CD8-positive, alpha-beta memory T cell (primary cell): ENCODE measurements at regions not wholly inside any gene's neighbourhood (a gene's known extent, or its start where the extent isn't known, plus 50 kb on each side); places are given as distances from the start of the nearest gene placed in this dataset.
A peak's percentile ranks its signal among the peaks of the same experiment; 100 is the strongest.

ENCODE experiments used
- CTCF ChIA-PET: fragments of 350-600 bp; sonication (Branson Sonifier 250); formaldehyde crosslinking; loops from one replicate; lab custom pipeline; 2021; ENCODE audit warnings: antibody characterized with exemption; lab: Charles Lee
- POLR2A ChIA-PET: fragments of 350-600 bp; sonication (Branson Sonifier 250); formaldehyde crosslinking; loops from one replicate; lab custom pipeline; 2021; ENCODE audit warnings: antibody characterized with exemption; lab: Charles Lee
- DNase-seq, 5 donors: peaks; one replicate each; pipeline versions ENCODE4 v3.0.0 to v3.0.0-alpha.2; 2020 to 2022; ENCODE audit warnings: mixed read lengths in 1 of 5
- H3K27ac ChIP-seq: one replicate; pipeline ENCODE4 v1.7.0; 2013; ENCODE audit warnings: low read depth, mild to moderate bottlenecking, low read length, moderate library complexity
- H3K27me3 ChIP-seq: 2 replicates; pipeline ENCODE4 v1.7.0; 2013; ENCODE audit warnings: low read length, mild to moderate bottlenecking; ENCODE audit not compliant: insufficient read depth, poor library complexity, severe bottlenecking
- H3K36me3 ChIP-seq: 2 replicates; pipeline ENCODE4 v1.7.0; 2013; ENCODE audit warnings: mild to moderate bottlenecking, low read length, moderate library complexity; ENCODE audit not compliant: insufficient read depth
- H3K4me1 ChIP-seq: 2 replicates; pipeline ENCODE4 v1.7.0; 2013; ENCODE audit warnings: mild to moderate bottlenecking, low read length, moderate library complexity; ENCODE audit not compliant: insufficient read depth
- H3K4me3 ChIP-seq: 2 replicates; pipeline ENCODE4 v1.7.0; 2013; ENCODE audit warnings: mild to moderate bottlenecking, low read length
- H3K9me3 ChIP-seq: 2 replicates; pipeline ENCODE4 v1.7.0; 2013; ENCODE audit warnings: mild to moderate bottlenecking, low read length
- H3K27ac Mint-ChIP-seq, 8 donors: one replicate each; pipeline ENCODE4 v1.8.0; 2020 to 2021; ENCODE audit warnings: mixed read lengths in 8 of 8, mild to moderate bottlenecking in 6 of 8, inconsistent platforms in 3 of 8, moderate library complexity in 3 of 8
- H3K27me3 Mint-ChIP-seq, 2 donors: one replicate each; pipeline ENCODE4 v1.8.0; 2020 to 2021; ENCODE audit warnings: mixed read lengths in 2 of 2, mild to moderate bottlenecking in 1 of 2, moderate library complexity in 1 of 2
- H3K36me3 Mint-ChIP-seq, 3 donors: one replicate each; pipeline ENCODE4 v1.8.0; 2020 to 2021; ENCODE audit warnings: mixed read lengths in 3 of 3, inconsistent platforms in 1 of 3, mild to moderate bottlenecking in 1 of 3
- H3K4me1 Mint-ChIP-seq, 3 donors: one replicate each; pipeline ENCODE4 v1.8.0; 2020 to 2021; ENCODE audit warnings: mixed read lengths in 3 of 3, inconsistent platforms in 1 of 3, mild to moderate bottlenecking in 1 of 3
- H3K4me3 Mint-ChIP-seq, 7 donors: one replicate each; pipeline ENCODE4 v1.8.0; 2020 to 2021; ENCODE audit warnings: mixed read lengths in 7 of 7, mild to moderate bottlenecking in 6 of 7, moderate library complexity in 4 of 7, inconsistent platforms in 2 of 7
- H3K9me3 Mint-ChIP-seq, 5 donors: one replicate each; pipeline ENCODE4 v1.8.0; 2020 to 2022; ENCODE audit warnings: mixed read lengths in 5 of 5, mild to moderate bottlenecking in 3 of 5, moderate library complexity in 2 of 5, inconsistent platforms in 1 of 5

DNA sequence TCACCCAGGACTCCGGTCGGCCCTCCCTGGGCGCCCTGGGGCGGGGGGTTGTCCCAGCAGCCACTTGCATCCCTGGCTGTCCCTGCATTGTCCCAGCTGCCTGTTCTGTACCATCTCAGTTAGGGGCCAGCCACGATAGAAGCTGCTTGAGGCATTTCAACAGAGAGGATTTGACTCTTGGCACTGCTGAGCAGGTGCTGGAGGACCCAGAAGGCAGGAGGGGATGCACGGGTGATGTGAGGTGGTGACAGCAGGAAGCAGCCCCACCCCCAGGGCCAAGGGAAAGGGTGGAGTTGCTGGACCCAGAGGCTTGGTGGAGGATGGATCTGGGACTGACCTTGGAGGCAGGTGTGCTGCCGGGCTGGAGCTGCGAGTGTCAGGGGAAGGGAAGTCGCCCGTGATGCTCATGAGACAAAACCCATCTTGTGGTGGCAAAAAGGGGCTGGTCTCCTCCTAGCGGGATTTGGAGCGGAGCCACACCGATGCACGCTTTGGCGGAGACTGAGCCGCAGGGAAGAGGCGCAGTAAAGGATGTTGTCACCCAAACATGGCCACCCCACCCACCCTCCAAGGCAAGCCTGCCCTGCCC lies 188.0 kb upstream of the GSE1 start:
- Mint-ChIP-seq H3K4me3 (no peak overlapping the region), H3K27me3 (peaks cover 9 to 11% of the 10 kb centered on the region in 2 donors), H3K27ac (no peak overlapping the region), H3K9me3 (no peaks in the 10 kb centered on the region), H3K4me1 (peaks cover 0 to 3% (median 2%) of the 10 kb centered on the region in 3 donors), H3K36me3 (no peaks in the 10 kb centered on the region)
- no peaks in the 10 kb centered on the region for H3K27me3 ChIP-seq
- no peaks in the 10 kb centered on the region for H3K9me3 ChIP-seq
- H3K36me3 ChIP-seq = no peaks in the 10 kb centered on the region
- no peak overlapping the region for H3K4me3 ChIP-seq
- CTCF ChIA-PET = interaction anchor here (1.1 to 3.1 kb wide), 3 partner anchors 23 to 191 kb away, joined by 4 to 10 read pairs (median 4); no protein-coding TSS in a partner anchor
- peak in 1 of 5 donors; percentile 44 for DNase-seq
- POLR2A ChIA-PET = no interaction called here
- no peak overlapping the region for H3K27ac ChIP-seq
- H3K4me1 ChIP-seq = peaks cover 4% of the 10 kb centered on the region

DNA sequence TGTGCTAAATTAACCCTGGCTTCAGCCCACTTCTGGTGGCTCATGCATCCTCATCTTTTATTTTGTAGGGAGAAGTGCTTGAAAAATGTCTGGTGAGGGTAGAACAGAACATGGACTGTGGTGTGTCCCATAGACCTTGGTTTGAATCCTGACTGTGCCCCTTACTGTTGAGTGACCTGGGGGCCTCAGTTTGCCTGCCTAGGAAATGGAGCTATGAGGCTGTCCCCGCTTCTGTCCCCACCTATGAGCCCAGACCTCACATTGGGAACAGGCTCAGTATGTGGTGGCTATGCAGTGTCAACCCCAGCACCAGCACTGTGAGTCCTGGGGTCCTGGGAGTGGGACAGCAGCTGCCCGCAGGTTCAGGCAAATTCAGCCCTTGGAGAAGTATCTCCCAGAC lies 186.3 kb upstream of the GSE1 start:
- Histone ChIP-seq H3K9me3 (no peaks in the 10 kb centered on the region), H3K4me1 (no peaks in the 10 kb centered on the region), H3K4me3 (no peak overlapping the region), H3K27ac (no peak overlapping the region), H3K36me3 (no peaks in the 10 kb centered on the region), H3K27me3 (no peaks in the 10 kb centered on the region)
- Mint-ChIP-seq H3K27me3 (peaks cover 9 to 11% of the 10 kb centered on the region in 2 donors), H3K36me3 (no peaks in the 10 kb centered on the region), H3K4me1 (no peaks in the 10 kb centered on the region), H3K4me3 (no peak overlapping the region), H3K27ac (no peak overlapping the region), H3K9me3 (no peaks in the 10 kb centered on the region)
- ChIA-PET CTCF (interaction anchor here (3.1 kb wide), 1 partner anchor 184 kb away, joined by 10 read pairs; no protein-coding TSS in a partner anchor), POLR2A (no interaction called here)
- no peak for DNase-seq

DNA sequence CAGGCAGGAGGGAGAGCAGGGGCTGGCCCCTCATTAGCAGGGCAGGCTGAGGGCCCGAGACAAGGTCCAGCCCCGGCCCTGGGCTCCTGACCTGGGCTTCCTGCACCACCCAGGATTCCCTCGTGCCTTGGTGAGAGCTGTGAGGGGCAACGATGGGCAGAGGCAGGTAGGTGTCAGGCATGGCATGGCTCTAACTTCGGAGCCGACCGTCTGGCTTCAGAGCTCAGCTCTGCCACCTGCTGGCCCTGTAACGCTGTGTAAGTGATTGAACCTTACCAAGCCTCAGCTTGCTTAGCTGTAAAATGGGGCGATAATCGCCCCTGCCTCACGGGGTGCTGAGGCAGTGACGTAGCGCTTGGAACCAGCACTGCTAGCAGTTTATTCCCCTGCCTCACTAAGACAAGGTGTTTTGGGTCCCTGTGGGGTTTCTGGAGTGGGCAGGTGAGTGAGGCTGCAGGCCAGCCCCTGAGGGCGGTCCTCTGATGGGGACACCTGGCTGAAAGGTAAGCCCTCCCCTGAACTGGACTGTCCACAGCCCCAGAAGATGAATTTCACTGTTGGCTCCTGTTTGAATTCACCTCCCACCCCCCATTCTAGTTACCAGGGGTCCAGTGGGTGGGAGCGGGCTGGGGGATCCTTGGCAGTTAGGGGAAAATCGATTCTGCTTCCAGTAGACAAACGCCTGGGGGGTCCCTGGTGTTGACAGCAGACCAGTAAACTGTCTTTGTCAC lies 184.8 kb upstream of the GSE1 start:
- Mint-ChIP-seq H3K27ac (no peak overlapping the region), H3K36me3 (no peaks in the 10 kb centered on the region), H3K9me3 (no peaks in the 10 kb centered on the region), H3K27me3 (peaks cover 9 to 11% of the 10 kb centered on the region in 2 donors), H3K4me3 (no peak overlapping the region), H3K4me1 (no peaks in the 10 kb centered on the region)
- Histone ChIP-seq H3K9me3 (no peaks in the 10 kb centered on the region), H3K4me1 (no peaks in the 10 kb centered on the region), H3K27me3 (no peaks in the 10 kb centered on the region), H3K4me3 (no peak overlapping the region), H3K27ac (no peak overlapping the region), H3K36me3 (no peaks in the 10 kb centered on the region)
- ChIA-PET CTCF (interaction anchor here (1.0 to 2.0 kb wide), 10 partner anchors 8 to 188 kb away, joined by 3 to 9 read pairs (median 4); no protein-coding TSS in a partner anchor), POLR2A (interaction anchor here (0.5 kb wide), 1 partner anchor 283 kb away, joined by 6 read pairs; no protein-coding TSS in a partner anchor)
- DNase-seq = peak in 3 of 5 donors; percentile 24 to 55 (median 49)

DNA sequence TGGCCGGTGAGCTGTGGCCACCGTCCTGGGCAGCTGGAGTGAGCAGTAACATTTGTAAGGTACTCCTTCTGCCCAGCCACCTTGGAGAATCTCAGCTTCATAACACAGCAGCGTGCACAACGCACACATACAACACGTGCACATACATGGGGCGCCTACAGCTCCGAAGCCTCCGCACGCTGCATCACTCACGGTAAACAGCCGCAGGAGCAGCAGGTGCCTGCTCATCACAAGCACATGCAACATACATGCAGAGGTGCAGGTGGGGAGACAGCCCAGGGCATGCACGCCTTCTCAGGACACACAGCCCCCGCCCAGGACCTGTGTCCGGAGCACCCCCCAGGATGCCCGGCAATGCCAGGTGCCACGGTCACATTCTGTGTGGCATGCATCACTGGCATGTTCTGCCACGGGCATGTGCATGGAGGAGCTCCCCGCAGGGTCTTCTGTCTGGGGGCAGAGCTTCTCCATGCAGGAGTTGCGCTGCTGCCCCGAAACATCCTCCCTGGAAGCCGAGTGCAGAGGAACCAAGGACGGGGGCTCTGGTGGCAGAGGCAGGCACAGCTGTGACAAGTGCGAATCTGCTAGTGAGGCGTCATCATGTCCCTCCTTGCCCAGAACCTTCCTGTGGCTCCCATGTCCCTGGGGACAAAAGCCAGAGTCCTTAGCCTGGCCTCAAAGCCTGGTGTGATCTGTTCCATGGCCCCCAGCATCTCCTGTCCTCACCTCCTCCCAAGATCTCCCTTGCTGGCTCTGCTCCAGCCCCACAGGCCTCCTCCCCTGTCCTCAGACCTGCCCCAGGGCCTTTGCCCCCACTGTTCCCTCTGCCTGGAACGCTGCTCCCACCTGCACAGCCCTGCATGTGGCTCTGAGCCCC lies 184.0 kb upstream of the GSE1 start:
- H3K9me3 ChIP-seq = no peaks in the 10 kb centered on the region
- H3K36me3 ChIP-seq = no peaks in the 10 kb centered on the region
- POLR2A ChIA-PET = no interaction called here
- no peak overlapping the region for H3K4me3 Mint-ChIP-seq
- DNase-seq = no peak
- peaks cover 9 to 12% of the 10 kb centered on the region in 2 donors for H3K27me3 Mint-ChIP-seq
- no peaks in the 10 kb centered on the region for H3K4me1 ChIP-seq
- no peaks in the 10 kb centered on the region for H3K36me3 Mint-ChIP-seq
- H3K9me3 Mint-ChIP-seq = no peaks in the 10 kb centered on the region
- H3K4me3 ChIP-seq = no peak overlapping the region
- no peak overlapping the region for H3K27ac Mint-ChIP-seq
- no peaks in the 10 kb centered on the region for H3K4me1 Mint-ChIP-seq
- H3K27ac ChIP-seq = no peak overlapping the region
- no peaks in the 10 kb centered on the region for H3K27me3 ChIP-seq
- CTCF ChIA-PET = interaction anchor here (1.0 to 2.0 kb wide), 8 partner anchors 9 to 187 kb away, joined by 3 to 9 read pairs (median 4); no protein-coding TSS in a partner anchor

DNA sequence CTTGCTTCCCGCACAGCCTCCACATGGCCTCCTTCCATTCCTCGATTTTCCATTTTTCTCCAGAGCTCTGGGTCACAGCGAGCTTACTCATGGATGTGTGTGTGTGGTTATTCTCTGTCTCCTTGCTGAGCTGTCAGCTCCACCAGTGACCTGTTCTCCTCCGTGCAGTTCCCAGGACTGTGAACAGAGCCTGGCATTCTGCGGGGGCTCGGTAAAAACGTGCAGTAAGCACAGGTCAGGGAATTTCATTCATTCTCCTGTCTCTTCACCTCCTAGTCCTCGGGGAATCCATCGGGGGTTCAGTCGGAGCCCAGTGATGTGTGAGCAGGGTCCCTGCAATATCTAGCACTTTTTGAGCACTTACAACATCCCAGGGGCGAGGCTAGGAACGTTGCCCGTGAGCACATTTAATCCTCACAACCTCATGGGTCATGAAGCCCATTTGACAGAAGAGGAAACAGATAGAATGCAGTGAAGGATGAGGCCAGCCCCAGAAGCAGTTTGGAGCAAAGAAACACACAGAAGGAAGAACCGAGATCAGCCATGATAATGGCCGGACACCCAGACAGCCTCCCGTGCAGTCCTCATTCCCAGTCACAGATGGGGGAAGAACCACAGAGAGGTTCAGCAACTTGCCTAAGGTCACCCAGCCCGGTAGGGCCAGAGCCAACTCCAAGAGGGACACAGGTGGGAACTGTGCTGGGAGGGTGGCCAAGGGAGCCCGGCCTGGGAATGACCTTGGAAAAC lies 183.2 kb upstream of the GSE1 start:
- Histone ChIP-seq H3K4me3 (no peak overlapping the region), H3K27me3 (no peaks in the 10 kb centered on the region), H3K4me1 (no peaks in the 10 kb centered on the region), H3K27ac (no peak overlapping the region), H3K36me3 (no peaks in the 10 kb centered on the region), H3K9me3 (no peaks in the 10 kb centered on the region)
- H3K4me1 Mint-ChIP-seq = no peaks in the 10 kb centered on the region
- H3K27ac Mint-ChIP-seq = no peak overlapping the region
- no peak overlapping the region for H3K4me3 Mint-ChIP-seq
- H3K36me3 Mint-ChIP-seq = no peaks in the 10 kb centered on the region
- CTCF ChIA-PET = interaction anchor here (1.0 to 2.1 kb wide), 4 partner anchors 8 to 99 kb away, joined by 3 to 9 read pairs (median 5); no protein-coding TSS in a partner anchor
- H3K9me3 Mint-ChIP-seq = no peaks in the 10 kb centered on the region
- DNase-seq = peak in 1 of 5 donors; percentile 36
- POLR2A ChIA-PET = no interaction called here
- peaks cover 9 to 12% of the 10 kb centered on the region in 2 donors for H3K27me3 Mint-ChIP-seq

DNA sequence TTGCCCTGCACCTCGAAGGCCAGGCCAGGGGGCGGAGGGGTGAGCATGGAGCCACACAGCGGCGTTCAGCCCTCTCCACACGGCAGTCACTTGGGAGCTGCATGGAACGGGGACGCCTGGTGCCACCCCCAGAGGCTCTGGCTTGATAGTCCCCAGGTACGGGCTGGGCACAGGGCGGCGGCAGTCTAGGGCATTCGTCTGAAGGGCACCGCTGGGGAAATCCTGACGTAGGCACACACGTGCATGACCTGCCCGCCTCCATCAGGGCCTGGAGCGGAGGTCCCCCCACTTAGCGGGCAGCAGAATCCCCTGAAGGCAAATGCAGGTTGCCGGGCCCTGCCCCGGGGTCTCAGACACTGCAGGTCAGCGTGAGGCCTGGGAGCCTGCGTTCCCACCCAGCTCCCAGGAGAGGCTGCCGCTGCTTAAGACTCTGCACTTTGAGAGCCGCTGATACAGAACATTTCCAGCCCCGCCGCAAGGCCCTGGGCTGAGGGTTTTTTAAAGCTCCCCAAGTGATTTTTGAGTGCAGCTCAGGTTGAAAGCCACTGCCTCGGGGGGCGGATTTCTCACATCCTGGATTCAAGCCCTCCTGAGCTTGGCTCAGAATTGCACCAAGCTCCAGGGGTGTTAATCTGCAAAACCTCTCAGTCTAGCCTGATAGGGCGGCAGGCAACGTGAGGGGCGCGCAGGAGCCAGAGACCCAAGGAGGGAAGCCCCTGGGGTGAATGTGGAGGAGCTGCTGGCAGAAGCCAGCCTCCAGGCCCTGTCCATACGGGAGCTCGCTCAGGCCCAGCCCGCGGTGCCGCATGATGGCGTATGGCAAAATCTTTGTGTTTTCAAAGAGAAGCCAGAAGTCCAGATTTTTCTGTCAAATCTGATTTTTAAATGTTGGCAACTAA lies 182.3 kb upstream of the GSE1 start:
- CTCF ChIA-PET = interaction anchor here (1.2 to 2.3 kb wide), 3 partner anchors 9 to 180 kb away, joined by 3 to 7 read pairs (median 7); no protein-coding TSS in a partner anchor

More for the DNA sequence above, 182.3 kb upstream of the GSE1 start:
- Histone ChIP-seq H3K27me3 (no peaks in the 10 kb centered on the region), H3K27ac (no peak overlapping the region), H3K4me3 (no peak overlapping the region), H3K4me1 (no peaks in the 10 kb centered on the region), H3K9me3 (no peaks in the 10 kb centered on the region), H3K36me3 (no peaks in the 10 kb centered on the region)
- no peak for DNase-seq
- Mint-ChIP-seq H3K4me3 (no peak overlapping the region), H3K27ac (peak overlapping the region in 1 of 8 donors; percentile 9), H3K9me3 (no peaks in the 10 kb centered on the region), H3K27me3 (peaks cover 3 to 9% of the 10 kb centered on the region in 2 donors), H3K4me1 (no peaks in the 10 kb centered on the region), H3K36me3 (no peaks in the 10 kb centered on the region)
- POLR2A ChIA-PET = interaction anchor here (1.4 kb wide), 1 partner anchor 185 kb away, joined by 3 read pairs; no protein-coding TSS in a partner anchor
